IPS-18c (cell line): ENCODE measurements at regions not wholly inside any gene's neighbourhood (a gene's known extent, or its start where the extent isn't known, plus 50 kb on each side); places are given as distances from the start of the nearest gene placed in this dataset.
"Not testable (repeated sequence)": the region's sequence is repeated elsewhere in the genome, so short reads cannot be mapped to it uniquely, and the experiment has no call there.

Source experiments
- H3K4me3 ChIP-seq: 2 replicates; pipeline ENCODE4 v1.7.0; 2013; ENCODE audit warnings: low read depth, mild to moderate bottlenecking, low read length, moderate library complexity; ENCODE audit not compliant: insufficient read depth
- H3K9me3 ChIP-seq: one replicate; pipeline ENCODE4 v1.6.1; 2013; ENCODE audit warnings: mild to moderate bottlenecking, low read length, moderate library complexity; ENCODE audit not compliant: control insufficient read depth, insufficient read depth

DNA sequence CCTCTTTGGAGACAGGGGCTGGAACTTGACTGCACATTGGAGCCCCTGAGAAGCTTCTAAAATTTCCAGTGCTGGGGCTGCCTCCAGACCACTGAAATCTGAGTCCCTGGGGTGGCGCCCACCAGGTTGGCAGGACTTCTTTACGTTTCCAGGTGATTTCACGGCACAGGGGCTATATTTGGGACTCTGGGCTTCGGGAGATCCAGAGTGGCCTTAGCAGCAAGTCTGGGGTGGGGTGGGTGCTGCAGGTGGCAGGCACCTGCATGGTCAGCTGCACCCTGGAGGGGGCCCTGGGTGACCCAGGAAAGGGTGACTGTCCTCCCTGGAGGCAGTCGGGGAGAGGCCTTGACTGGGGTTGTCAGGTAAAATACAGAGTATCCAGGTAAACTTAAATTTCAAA is 135.5 kb upstream of the PHACTR3 start:
- H3K9me3 ChIP-seq: peaks cover 3% of the 10 kb centered on the region
- H3K4me3 ChIP-seq: no peak overlapping the region

DNA sequence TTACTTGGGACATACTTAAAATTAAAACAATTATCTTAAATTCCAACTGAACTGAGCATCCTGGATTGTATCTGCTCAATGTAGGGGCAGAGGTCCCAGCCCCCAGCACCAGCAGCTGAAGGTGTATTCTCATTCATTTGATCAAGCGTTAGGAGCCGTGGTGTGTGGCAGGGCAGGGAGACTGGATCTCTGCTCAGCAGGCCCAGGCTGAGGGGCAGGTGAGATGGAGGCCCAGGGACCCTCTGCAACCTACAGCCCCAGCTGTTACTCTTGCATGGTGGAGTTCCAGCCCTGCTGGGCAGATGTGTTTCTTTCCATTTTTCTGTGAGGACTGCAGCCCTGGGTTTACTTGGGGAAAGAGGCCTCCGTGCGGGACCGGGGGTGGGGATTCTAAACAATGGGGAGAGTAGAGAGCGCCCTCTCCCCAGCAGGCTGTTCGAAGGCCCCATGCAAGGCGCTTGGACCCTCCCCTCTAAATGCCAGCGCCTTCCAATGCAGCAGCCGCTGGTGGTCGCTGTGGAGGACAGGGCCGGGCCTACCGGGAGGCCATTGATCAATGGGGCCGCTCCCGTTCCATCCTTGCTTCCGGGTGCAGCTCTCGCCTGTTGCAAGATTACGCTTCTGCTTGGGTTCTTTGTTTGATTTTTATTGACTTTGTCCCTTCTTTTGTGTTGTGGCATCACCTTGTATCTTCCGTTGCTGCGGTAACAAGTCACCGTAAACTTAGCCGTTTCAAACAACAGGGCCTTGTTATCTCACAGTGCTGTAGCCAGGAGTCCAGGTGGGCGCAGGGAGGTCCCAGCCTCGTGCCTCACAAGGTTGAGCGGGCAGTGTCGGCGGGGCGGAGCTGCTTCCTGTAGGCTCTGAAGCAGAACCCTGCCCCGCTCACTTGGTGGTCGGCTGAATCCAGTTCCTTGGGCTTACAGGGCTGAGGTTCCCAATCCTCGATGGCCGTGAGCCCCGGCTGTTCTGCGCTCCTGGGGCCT is 134.8 kb upstream of the PHACTR3 start:
- H3K4me3 ChIP-seq: no peak overlapping the region; the same call in 1 of the 2 replicates

DNA sequence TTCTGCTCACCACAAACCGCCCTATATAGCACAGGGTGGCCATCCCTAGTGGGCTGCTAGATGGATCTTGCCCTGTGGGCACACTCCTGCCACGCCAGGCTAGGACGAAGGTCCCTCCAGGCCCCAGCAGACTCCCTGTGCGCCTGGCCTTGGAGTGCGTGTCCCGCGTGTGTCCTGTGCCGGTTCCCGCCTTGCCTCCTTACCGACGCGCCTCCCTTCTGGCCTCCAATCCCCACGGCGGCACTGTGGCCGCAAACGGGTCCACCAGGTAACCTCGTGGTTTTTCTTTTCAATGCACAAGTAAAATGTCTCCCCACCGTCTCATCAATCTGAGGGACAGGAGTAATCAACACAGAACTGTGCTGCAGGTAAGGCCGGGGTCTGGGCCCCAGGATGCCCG is 133.8 kb upstream of the PHACTR3 start:
- Histone ChIP-seq H3K9me3 (peaks cover 3% of the 10 kb centered on the region), H3K4me3 (no peak overlapping the region)

More for the DNA sequence above, 134.8 kb upstream of the PHACTR3 start:
- peaks cover 3% of the 10 kb centered on the region for H3K9me3 ChIP-seq

DNA sequence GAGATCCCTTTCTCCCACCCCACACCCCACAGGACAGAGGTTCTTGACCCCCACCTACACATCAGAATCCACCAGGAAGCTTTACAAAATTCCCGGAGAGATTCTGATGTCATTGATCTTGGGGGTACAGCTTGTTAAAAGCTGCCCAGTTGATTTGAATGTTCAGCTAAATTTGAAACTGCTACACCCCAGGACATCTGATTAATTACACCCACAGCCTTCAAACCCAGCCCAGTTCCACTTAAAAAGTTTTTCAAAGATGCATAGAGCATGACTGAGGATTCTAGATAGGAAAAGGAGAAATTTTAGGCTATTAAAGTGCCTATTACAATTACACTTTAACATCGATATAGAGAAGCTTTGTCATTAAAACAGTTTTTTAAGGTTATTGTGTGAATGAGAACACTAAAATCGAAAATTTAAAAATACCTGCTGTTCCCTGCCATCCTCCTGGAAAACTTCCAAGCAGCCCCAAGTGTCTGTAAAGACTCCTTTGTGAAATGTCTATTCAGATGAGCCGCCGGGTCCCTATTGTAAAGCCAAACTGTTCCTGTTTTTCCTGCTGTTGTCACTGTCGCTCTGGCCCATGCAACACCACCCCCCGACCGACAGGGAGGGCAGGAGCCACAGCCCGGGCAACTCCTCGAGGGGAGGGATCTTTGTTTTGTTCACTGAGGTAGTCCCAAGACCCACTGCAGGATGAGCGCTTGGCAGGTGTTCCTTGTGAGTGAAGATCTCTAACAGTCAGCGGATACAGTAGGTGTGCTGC is 132.5 kb upstream of the PHACTR3 start:
- H3K9me3 ChIP-seq: peaks cover 3% of the 10 kb centered on the region
- H3K4me3 ChIP-seq: no peak overlapping the region

DNA sequence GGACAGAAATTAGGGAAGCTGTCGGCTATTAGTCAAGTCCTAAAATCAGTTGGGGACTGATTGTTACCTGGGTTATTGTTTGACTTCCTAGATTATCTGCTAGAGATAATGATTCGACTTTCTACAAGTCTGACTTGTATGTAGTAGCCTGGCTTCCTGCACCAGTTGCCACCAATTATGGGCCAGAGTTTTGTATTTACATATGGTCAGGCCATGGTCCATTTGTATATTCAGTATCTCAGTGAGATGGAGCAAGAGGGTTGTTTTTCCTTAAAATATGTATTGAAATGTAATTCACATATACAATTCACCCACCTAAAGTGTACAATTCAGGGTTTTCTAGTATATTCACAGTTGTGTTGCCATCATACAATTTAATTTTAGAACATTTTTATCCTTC is 130.6 kb upstream of the PHACTR3 start:
- Histone ChIP-seq H3K4me3 (no peak overlapping the region), H3K9me3 (peaks cover 3% of the 10 kb centered on the region)

DNA sequence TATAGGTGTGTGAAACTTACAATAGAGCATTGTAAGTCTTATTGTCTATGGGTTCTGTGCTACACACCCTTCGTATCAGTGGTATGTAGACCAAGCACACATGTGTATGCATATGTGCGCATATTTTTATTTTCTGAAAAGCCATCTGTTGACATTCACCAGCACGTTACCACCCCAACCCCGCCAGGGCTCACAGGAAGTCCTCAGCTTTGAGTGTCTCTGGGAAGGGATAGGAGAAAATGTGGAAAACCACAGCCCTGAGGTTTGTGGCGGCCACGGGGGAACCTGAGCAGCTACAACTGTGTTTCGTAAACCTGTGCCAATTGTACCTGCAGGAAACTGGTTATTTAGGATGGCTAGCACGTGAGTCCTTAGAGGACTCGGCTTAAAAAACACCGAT is 123.3 kb upstream of the PHACTR3 start:
- H3K4me3 ChIP-seq: no peak overlapping the region

DNA sequence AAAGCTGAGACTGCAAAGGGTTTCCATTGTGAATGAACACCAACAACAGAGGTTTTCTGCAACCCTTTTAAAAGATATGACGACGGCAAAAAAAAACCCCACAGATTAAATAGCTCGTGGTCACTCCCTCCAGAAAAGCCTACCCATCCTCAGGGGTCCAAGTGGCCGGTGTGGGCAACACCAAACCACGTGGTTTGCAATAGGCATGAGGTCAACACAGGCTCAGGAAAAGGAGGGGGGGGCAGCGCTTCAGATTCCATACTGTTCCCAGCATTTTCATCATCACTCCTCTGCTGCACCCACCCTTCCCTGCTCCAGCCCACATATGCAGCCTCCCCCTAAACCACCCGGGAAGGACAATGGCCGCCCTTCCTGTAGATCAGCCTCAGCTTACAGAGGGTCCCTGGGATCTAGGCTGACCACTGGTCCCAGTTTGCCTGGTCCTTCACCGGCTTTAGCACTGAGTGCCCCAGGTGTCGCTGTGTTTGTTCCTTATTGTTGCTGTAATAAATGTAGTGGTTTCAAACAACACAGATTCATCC is 122.8 kb upstream of the PHACTR3 start:
- H3K4me3 ChIP-seq: no peak overlapping the region
- H3K9me3 ChIP-seq: no peaks in the 10 kb centered on the region

More for the DNA sequence above, 123.3 kb upstream of the PHACTR3 start:
- H3K9me3 ChIP-seq: no peaks in the 10 kb centered on the region

DNA sequence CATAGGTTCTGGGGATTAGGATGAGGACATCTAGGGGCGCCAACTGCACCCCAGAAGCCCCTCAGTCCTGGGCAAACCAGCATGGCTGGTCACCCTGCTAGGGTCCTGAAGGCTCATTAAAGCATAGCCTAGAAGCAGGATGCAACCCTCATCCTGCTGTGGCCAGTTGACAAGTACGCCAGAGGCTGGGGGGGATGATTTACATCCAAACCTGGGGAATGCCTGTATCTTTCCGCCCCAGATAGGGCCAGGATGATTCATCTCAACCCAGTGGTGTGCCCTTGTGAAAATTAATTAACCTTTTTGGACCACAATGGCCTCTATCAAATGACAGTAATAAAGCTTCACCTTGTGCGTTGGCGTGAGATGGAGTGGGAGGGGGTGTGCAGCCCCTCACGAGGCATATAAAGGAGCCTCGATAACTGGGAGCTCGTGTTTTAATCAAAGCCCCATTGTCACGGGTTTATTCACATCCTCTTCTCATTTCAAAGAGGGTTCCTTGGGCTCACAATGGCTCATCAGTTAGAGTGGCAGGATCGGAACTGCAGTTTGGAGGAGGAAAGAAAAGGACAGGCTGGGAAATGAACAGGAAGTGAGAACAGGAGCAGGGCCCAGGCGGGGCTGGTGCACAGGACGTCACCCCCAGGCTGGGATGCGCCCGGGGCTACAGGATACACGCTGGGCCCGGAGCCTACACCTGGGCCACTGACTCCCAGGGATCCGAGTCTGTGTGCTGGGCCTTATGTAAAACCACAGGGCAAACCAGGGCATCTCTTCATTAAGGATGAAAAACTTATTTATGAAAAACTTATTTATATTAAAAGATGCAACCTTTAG is 121.8 kb upstream of the PHACTR3 start:
- Histone ChIP-seq H3K4me3 (no peak overlapping the region), H3K9me3 (no peaks in the 10 kb centered on the region)

DNA sequence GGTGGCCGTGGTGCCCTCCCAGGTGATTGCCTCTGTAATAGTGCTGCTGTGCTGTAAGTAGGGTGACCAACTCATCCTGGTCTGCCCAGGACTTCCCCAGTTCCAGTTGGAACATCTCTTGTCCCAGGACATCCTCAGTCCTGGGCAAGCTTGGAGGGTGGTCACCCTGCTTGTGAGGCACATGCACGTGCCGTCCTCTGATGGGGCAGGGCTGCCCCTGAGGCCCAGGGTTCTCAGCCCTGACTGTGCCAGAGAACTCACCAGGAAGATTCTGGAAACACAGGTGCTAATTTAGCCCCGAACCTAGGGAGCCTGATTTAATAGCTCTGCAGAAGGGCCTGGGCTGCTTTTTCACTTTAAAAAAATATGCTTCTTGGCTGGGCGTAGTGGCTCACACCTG is 120.9 kb upstream of the PHACTR3 start:
- no peak overlapping the region for H3K4me3 ChIP-seq
- H3K9me3 ChIP-seq: no peaks in the 10 kb centered on the region

DNA sequence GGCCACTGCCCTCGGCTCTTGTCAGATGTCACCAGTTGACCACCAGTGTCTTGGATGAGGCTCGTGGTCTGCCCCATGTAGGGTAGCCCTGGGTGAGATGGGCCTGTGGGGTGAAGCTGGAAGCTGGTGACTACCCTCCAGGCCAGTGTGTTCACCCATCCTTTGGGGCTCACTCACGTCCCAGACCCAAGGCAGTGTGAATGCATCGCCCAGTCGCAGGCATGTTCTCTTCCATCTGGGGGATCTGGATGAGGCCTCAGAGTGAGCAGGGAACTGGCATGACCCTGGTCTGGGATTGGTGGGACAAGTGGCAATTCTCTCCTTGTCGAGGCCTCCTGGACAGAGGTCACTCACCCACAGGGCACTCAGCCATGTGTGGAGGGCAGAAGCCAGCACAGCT is 120.1 kb upstream of the PHACTR3 start:
- no peak overlapping the region for H3K4me3 ChIP-seq
- no peaks in the 10 kb centered on the region for H3K9me3 ChIP-seq

DNA sequence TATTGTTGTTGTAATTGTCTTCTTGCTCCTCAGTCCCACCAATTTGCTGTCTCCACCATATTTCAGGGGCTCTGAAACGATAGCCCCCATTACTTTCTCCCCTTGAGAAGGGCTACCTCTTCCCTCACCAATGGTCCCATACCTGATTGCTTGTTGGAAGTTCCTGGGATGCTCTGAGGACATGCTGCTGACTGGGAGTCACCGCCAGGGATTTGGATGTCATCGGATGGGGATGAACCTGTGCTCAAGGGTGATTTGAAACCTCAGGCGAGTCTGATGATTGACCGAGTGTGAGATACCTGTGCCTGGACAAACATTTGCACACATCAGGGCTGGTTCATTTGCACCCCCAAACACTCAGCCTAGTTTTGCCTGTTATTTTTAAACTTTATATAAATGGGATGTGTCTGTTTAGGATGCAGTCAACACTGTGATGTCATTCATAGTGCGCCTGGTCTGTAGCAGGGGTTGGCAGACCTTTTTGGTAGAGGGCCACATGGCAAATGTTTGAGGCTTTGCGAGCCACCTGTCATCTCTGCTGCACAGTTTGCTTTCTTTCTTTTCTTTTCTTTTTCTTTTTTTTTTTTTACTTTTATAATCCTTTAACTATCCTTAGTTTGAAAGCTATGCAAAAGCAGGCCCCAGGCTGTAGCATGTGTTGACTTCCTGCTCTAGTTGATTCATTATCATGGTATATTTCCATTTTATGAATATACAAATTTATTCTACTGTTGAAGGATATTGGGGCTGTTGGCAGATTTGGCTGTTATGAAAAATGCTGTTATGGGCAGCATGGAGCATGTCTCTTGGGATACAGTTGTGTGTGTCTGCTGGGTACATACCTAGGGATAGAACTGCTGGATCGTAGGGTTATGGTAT is 118.5 kb upstream of the PHACTR3 start:
- no peaks in the 10 kb centered on the region for H3K9me3 ChIP-seq
- no peak overlapping the region for H3K4me3 ChIP-seq

DNA sequence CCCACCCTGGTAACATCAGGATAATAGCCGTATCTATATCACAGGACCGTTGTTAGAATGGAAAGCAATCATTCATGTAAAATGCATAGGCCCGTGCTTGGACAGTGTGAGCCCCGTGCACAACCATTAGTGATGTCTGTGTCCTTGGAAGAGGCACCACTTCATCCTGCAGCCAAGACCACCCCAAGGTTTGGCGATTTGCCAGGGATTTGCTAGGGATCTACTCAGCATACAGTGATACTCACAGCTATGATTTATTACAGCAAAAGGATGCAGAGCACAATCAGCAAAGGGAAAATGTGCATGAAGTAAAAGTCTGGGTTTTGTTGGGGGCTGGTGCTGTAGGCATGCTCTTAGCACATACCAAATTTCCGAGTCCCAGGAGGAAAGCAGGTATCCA is 115.9 kb upstream of the PHACTR3 start:
- H3K4me3 ChIP-seq, H3K9me3 ChIP-seq: not testable (repeated sequence)

DNA sequence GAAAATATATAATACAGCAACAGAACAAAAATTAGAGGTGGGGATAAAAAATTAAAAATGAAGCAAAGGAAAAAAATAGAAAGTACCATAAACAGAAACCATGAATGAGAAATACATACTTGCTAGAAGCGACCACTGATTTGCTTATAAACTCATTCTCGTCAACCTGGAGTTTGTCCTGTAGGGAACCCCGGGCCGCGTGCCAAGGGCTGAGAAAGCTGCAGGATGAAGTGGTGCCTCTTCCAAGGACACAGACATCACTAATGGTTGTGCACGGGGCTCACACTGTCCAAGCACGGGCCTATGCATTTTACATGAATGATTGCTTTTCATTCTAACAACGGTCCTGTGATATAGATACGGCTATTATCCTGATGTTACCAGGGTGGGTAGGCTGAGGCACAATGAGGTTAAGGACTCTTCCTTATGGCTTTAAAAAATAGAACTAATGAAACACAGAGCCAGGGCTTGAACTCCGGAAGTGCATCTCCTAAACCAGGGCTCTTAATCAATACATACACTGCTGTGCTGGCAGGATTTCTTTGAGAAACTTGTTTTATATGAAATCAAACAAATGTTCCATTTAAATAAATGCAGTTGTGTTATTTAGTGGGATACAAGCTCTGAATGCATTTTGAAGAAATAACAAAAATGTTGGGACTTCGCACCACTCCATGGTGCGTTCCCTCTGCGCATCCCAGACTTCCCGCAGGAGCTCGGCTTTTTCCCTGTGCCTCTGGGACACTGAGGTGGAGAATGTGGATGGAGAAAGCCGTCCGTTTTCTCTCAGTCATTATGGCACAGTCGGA is 113.9 kb upstream of the PHACTR3 start:
- H3K4me3 ChIP-seq, H3K9me3 ChIP-seq: not testable (repeated sequence)

DNA sequence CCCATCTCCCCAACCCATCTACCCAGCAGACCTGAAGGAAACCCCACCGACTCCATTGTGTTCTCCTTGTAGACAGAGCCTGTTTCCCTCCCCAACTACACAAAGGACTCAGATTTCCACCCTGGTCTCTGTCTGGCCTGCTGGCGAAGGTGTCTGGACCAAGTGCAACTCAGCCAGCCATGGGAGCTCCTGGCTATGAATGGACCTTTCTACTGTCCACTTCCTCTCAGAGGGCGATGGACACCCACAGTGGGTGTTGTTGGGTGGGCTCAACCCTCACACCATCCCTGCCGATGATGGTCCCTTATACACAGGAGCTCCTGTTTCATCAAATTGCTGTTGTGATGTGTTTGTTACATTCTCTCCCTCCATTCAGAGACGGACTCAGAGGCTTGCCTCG is 112.5 kb upstream of the PHACTR3 start:
- H3K4me3 ChIP-seq: no peak overlapping the region

DNA sequence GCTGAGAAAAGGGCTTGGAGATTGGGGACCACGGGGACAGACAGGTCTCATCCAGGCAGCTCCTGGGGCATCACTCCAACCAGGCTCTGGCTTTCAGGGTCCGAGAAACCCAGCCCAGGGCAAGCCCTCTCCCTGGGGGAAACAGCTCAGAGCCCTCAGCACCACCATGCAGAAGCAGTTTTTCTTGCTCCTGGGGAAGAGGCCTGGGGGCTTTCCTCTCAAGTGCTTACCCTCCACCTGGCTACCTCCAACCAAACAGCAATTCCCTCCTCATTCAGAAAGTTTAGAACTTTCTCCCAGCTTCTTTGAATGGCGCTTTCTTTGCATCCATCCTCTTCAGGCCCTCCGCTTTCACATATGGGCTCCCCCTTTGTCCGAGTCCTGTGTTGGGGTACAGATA is 110.4 kb upstream of the PHACTR3 start:
- H3K9me3 ChIP-seq: no peaks in the 10 kb centered on the region
- H3K4me3 ChIP-seq: no peak overlapping the region

More for the DNA sequence above, 112.5 kb upstream of the PHACTR3 start:
- no peaks in the 10 kb centered on the region for H3K9me3 ChIP-seq
